Suppressor macrophage treated with lipopolysaccharide for 1 hour (primary cell): ENCODE measurements at regions not wholly inside any gene's neighbourhood (a gene's known extent, or its start where the extent isn't known, plus 50 kb on each side); places are given as distances from the start of the nearest gene placed in this dataset.

Source experiments
- DNase-seq, 3 donors: peaks; one replicate each; pipeline ENCODE4 v3.0.0-alpha.2; 2020 to 2022

DNA sequence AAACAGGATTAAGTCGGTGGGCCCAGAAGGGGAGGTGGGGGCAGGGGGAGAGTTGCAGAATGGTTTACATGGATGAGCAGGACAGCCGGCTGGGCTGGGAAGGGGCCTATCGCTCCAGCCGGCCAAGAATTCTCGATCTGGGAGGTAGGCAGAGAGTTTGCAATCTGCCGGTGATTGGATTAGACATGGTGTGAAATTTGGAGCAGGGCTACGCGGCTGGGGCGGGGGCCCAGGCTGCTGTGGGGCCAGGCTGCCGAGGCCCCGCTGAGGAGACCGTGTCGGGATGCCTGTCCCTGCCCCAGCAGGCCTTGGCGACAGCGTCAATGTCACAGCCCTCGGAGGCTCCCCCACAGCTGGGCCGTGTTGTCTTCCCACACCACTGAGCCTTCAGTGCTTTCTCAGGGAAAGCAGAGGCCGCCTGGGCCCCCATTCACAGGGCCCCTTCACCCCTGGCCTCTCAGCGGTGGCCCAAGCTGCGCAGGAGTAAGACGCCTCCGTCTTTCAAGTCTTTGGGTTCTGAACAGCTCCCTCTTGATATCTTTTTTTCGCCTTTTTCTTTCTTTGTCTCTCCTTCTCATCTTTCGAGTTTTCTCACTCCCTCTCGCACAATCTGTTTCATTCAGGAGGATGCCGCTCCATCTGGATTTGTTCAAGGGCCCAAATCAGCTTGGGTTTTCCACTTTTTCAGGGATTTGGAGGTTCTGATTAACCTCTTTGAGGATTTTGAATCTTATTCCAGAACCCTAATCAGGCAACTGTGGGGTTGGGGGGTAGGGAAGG is 117.5 kb upstream of the PARP11 start:
- peak in 1 of 3 donors; percentile 4 for DNase-seq

DNA sequence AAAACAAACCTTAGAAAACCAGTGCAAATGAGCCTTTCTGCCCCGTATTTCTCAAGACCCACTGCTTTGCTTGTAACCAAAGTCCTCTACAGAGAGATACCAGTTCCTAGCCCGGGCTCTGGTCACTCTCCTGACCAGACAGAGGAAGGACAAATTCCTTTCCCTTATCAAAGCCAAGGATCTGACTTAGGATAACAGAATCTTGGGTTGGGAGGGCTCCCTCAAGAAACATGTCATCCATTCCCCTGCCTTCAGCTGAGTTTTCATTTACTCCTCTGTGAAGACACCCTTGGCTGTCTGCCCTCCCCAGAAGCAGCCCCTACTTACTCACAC is 116.0 kb upstream of the PARP11 start:
- DNase-seq, result peak in 1 of 3 donors; percentile 17

DNA sequence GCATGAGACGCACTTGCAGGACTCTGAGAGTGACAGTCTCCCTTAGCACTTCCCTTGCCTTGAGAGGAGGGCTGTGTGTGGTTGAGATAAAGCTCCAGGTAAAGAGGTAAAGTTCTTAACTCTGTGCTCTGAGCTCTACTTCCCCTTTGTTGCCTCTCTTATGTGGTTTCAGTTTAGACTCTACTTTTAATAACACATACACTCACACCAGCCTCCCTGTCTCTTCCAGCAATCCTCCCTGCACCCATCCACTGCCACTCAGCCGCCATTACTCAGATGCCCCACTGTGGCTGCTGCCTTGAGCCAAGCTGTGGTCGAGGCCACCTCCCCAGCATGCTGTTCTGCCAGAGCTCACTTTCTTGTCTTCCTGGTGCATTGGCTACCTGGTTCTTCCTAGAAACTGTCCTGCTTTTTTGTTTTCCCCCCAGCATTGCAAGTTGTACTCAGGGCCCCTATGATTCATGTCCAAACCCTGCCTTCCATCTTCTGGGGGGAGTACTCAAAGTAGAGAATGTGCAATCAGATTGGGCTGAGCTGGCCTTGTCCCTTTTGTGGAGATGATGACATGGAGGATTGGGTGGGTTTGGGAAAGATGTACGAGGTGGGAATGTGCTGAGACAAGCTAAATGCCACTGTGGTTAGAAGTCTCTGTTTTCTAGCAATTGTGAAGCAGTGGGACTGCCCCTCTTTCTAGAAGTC is 115.5 kb upstream of the PARP11 start:
- DNase-seq, result peak in 1 of 3 donors; percentile 18

DNA sequence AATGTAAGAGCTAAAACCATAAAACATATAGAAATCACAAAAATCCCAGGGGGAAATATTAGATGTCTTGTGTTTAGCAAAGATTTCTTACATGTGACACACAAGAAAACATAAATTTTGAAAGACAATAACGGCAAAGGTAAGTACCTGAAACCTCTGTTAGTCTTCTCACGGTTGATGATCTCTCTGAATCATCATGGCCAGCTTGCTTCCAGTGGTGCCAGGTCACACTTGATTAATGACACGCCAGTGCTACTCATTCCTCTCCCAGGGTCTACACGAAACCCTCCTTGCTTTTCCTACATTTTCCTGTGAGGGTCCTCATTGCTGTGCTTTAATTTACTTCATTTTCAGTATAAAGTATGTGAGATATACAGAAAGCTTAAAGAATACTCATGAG is 114.4 kb upstream of the PARP11 start:
- no peak for DNase-seq

DNA sequence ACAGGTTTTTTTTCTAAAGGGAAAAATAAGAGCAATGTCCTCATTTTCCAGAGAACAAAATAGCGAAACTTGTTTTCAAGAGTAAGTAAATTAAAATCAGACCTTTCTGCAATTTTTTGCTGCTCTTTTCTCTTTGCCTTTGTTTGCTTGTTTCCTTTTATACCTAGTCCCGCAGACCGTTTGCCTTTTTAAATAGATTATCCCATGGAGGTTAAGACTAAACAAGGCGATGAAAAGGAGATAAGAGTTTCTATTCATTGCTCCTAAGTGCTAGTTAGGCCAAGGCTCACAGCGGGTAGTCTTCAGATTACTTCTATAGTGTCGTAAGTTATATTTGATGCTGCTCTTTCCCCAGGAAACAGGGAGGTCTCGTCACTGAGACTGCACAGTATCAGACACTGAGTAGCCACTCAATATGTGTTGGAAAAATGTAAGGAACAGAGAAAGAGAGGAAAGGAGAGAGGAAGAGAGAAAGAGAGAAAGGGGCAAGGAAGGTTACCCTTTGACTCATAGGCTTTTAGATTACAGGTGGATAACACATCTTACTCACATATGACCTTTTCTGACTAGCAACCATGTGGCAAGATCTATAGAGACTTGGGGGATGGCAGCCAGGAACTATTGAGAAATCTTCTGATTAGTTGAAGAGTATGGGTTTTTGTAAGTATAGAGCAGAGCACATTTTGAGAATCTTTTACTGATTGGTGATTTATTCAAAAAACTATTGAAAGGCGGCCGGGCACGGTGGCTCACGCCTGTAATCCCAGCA is 107.5 kb upstream of the PARP11 start:
- no peak for DNase-seq

DNA sequence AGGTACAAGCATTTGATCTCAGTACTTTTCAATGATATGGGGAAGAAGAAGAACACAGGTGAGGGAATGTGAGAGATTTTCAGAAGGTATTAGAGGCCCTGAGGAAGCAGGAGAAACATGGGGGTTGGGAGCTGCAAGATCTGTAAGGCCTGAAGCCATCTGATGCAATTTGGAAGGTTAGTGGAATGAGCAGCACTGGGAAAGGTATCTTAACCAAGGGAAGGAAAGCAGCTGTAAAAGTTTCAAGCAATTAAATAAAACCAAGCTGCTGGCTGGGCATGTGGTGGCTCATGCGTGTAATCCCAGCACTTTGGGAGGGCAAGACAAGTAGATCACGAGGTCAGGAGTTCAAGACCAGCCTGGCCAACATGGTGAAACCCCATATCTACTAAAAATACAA is 104.4 kb upstream of the PARP11 start:
- no peak for DNase-seq

DNA sequence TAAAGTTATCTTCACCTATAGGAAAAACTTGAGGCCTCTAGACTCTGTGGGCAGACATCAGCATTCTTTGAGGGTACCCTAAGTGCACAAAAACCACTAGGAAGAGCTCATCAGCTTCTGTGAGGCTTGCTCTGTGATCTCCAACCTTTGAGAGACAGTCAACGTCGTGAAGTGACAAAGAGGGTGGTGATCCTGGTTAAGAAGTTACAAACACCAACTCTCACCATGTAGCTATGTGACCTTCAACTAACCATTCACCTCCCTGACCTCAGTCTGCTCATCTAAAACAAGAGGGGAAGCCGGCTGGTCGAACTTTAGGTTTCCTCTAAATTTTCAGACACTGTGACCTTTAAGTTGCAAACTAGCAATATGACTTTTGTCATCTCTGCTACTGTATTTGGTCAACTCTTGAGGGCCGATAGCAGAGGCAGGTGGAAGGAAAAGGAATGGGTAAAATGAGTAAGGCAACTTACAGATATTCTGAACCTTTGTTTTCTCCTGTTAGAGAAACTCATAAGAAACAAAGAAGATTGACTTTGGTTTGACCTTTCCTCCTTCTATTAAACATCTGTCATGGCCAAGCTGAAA is 103.2 kb upstream of the PARP11 start:
- DNase-seq, result no peak

DNA sequence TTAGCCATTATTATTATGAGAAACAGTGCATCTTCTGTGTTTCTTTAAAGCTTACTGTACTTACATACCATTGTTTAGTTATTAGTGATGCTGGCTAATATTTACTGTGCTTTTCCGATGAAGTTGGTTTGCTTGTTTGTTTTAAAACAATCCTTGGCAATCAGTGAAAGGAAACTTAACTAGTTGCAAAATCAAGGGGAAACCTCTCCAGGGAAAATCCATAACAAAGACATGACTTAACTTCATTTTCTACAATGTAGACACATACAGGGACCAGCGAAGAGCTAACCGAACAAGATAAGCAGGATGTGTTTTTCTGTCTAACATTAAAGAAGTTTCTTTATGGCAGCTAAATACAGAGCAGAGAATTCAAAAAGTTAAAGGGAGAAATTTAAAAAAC is 102.5 kb upstream of the PARP11 start:
- DNase-seq, result peak in 1 of 3 donors; percentile 29

DNA sequence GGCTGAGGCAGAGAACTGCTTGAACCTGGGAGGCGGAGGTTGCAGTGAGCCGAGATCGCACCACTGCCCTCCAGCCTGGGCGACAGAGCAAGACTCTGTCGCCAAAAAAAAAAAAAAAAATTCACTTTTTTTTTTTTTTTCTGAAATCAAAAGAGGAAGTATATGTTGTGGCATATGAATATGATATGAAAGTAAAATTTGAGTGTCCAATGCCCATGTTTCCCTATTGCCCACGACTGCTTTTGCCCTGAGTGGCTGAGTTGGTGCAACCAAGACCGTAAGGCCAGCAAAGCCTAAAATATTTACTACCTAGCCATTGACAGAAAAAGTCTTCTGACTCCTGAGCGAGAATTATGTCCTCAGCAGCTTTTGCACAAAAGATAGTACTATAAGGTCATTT is 101.7 kb upstream of the PARP11 start:
- DNase-seq, result peak; percentile 30 to 50 (median 45)

DNA sequence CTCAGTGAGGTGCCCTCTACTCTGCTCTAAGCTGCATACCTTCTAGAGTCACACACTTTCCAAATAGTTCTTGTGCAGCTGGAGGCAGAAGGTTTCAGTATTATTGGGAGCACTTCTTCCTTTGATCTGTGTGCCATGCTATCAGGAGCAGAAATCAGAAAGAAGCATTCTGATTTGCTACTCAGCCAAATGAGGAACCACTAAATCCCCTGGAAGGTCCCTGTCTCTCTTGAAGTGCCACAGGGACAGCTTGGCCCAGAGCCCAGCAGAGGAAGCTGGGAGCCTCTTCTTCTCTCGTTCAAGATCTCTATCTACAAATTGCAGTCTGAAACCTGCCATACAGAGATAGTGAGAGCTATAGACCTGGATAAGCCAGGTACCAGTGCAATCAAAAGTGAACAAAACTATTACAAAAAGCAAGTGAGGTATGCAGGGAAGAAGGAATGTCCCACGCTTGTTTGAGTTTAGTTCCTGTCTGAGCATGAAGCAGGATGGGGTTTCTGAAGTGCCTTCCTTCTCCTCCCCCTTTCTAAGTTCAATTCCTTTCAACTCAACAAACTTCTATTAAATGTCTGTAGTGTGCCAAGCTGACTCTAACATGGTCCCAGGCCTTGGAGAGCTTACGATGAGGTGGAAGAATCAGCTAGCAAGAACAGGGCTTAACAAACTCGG is 100.9 kb upstream of the PARP11 start:
- peak; percentile 78 to 83 (median 82) for DNase-seq

DNA sequence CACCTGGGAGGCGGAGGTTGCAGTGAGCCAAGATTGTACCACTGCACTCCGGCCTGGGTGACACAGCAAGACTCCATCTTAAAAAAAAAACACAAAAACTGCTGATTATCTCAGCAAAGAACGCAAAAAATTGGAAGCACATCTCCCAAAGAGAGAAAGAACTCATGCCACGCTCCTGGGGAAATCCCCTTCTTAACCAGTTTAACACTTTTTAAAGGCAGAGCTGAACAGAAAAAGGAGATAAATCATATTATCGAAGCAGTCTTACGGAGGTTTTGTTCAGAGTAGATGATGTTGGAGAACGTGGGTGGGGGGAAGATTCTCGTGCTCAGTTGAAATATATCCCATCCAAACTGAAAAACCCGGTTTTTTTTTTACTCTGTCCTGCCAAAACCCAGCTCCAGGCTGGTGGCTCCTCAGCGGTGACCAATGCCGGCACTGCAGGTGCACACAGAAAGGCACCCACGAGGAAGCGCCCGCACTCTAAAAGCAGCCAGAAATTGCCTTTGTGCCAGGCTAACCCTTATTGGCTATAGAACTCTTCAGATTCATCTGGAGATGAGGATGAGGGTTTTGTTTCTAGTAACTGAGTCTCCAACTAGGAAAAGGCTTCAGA is 100.2 kb upstream of the PARP11 start:
- DNase-seq, result no peak

DNA sequence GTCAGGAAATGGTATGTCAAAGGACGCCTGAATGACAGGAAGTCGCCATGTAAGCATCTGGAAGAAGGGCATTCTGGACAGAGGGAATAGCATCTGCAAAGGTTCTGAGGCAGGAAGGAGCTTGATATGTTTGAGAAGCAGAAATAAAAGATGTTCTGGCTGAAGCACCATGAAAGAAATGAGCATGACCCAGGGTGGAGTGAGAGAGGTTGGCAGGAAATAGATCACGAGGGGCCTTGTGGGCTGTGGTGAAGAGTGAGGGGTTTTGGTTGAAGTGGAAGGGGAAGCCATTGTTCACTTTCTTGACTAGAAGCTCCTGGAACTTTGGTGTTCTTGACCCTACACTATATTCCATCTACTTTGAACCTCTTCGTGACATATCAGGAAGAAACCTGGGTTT is 99.4 kb upstream of the PARP11 start:
- no peak for DNase-seq

DNA sequence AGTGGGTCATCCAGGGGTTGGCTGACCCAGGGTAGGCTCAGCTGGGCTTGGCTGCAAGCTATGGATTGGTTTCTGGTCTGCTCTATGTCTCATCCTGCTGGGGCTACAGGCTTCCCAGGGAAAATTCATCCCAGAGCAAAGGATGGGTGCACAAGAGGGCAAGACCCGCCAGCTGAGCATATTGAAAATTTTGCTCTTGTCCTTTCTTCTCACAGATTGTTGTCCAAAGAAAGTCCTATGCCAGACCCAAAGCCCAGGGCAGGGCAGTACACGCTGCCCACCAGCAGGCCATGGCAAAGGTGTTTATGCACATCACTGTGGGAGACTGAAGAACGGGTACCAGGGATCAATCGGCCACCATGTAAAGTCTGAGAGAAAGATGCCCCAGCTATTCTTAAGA is 95.3 kb upstream of the PARP11 start:
- no peak for DNase-seq

DNA sequence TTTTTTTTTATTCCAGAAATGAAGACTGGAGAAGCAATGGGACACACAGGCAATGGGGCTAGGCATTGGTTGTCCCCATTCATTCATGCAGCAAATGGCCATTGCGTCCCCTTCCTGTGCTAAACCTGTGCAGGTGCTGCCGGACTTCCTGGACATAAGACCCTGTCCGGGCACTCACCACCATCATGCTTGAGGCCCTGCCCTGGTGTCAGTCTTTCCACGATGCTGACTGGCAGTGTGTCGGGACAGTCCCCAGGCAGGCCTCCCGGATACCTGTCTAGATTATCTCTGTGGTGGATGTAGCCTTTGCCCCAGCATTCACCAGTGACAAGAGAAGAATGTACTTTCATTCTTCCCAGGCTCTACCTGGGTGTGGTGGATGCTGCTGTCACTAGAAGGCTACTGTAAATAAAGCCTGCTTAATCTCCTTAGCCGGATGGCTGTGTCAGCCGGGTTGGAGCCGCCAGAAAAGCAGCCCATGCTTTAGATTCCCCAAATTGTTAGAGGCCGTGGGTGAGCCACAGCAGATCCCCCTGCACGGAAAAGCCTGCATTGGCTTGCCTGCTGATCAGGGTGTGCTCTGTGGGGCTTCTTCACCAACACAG is 94.5 kb upstream of the PARP11 start:
- no peak for DNase-seq

DNA sequence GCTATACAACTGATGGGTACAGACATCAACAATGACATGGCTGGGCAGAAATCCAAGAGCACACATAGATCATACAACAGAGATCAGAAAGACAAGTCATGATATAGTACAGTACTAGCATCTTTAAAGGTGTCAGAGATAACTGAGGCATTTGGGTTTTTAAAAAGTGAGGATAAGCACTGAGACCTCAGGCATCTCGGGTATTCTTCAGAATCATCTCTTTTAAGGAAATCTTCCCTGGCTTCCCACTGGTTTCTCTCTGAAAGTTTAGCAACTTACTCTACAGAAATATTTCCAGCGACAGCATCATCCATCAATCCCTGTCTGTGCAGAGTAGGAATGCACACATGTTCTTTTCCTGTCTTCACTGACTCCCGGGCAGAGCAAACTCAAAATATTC is 93.2 kb upstream of the PARP11 start:
- DNase-seq, result no peak

DNA sequence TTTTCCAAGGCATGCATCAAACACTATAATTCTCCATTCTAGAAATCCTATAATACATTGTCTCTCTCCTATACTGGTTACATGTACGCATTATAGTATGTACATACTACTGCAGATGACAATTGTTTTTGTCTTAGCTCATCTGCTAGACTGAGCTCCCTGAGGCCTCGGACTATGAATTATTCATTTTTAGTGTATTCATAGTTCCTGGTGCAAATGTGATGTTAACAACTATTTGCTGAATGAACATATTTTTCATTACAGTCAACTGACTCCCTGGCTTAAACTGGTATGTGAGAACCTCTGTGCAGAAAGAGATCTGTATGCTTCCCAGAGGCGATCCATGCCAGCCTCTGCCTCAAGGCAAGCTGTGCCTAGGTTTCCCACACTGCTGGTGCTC is 91.8 kb upstream of the PARP11 start:
- DNase-seq, result no peak

DNA sequence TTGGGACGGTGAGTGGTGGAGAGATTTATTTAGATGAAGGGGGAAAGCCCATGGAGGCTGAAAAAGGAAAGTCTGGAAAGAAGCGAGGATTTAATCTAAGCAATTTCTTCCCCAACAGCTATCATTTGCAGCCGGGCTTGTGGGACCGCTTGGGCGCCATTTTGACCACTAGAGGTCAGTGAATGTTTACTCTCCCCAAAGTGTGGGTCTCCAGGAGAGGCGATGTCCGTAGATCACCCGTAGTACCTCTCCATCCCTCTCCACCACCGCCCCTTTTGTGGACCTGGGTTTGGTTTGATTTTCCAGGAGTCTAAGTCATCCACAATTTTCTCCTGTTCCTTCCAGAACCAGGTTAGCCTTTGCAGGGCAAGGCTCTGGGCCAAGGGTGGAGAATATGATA is 91.2 kb upstream of the PARP11 start:
- peak in 2 of 3 donors; percentile 30 to 47 for DNase-seq

DNA sequence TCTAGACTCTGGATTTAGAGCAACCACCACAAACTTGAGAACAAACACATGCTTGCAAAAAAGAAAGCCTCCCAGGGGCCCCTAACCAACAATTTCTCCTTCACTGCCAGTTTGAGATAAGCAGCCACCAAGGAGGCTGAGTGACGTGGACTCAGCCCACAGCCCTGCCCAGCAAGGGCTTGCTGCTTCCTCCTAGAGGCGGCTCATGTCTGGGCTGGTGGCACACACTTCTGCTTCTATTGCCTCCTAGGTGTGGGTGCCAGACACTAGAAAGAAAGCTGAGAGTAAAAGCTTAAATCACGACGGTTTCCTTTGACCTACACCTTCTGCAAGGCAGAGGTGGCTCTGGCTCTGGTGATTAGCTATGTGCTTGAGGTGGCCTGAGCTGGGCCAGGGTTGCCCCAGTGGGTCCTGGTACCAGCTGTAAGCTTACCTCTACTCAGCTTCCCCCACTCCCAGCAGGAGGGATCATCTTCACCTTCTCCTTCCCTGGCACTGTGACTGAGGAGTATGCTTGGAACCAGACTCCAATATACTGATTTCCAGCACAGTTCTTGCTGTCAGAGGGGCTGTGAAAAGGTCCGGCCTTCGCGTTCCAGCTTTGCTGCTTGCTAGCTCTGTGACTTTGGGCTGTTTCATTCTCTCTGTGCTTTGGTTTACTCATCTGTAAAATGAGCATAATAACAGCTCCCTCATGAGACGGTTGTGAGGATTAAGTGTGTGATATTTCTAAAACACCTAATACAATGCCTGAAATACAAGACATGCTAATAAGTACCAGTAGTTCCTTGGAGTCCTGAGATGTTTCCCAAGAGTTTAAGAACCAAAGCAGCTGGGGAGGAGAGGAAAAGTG is 89.7 kb upstream of the PARP11 start:
- DNase-seq, result peak; percentile 76 to 85 (median 82)

DNA sequence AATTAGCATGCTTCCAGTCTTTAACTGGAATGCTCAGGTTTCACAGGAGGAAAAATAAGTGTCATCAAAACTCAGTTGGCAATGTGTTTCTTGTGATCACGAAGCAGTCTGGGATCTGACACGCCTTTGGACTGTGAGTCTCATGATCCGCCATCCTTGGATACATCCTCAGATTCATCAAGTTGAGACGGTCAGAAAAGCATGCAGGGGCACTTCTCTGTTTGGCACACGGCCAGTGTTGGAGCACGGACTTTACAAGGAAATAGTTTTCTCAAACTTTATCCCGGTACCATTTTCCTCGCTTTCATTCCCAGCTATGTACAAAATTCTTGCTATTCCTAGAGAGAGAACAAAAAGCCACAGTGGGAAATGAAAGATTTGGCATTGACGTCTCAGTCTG is 88.4 kb upstream of the PARP11 start:
- DNase-seq, result no peak

DNA sequence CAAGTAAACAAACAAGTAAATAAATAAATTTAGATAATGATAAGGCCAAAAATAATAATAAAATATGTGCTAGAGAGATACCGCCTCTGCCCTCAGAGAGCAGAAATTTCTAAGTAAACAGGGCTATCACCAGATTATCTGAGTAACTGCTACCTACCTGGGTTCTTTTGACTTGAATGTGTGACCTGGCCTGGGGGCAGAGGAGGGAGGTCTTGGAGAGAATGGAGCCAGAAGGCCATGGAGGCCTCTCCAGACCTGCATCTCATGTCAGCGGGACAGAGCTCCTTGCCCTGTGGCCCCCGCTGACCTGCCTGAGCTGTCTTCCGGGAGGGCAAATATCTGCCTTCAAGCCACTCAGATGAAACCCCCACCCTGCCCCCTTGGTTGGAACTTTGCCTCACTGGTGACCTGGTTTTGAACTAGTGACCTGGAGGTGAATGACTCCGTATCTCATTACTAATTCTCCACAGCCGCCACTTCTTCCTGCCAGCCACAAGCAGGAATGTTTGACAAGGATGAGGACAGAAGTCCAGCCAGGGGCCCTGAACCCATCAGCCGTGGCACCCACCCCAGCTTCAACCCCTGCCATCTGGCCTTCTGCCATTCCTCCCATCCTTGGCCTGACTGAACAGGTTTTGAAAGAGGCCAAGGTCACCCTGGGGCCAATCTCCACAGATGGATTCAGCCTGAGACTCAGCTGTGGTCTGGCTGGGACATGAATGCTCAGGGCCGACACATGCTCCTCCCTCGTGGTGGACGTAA is 86.8 kb upstream of the PARP11 start:
- DNase-seq, result no peak
